SK-N-SH (cell line): ENCODE measurements at regions not wholly inside any gene's neighbourhood (a gene's known extent, or its start where the extent isn't known, plus 50 kb on each side); places are given as distances from the start of the nearest gene placed in this dataset.

Experiments
- CTCF ChIA-PET: fragments of 300-600, 350-600 bp; formaldehyde crosslinking; extraction: SDS; loops from one replicate; lab custom pipeline; 2021; lab: Yijun Ruan, JAX
- POLR2A ChIA-PET: fragments of 350-600 bp; sonication (Branson Sonifier 250); formaldehyde crosslinking; extraction: SDS; loops from one replicate; lab custom pipeline; 2020; ENCODE audit warnings: antibody characterized with exemption, inconsistent platforms; lab: Yijun Ruan, JAX
- DNase-seq: peaks from one replicate; pipeline ENCODE4 v3.0.0; 2012
- H2AFZ ChIP-seq: fragments of 200-600 bp; sonication (generic); 2 replicates; pipeline ENCODE4 v1.8.1; 2016; ENCODE audit warnings: antibody characterized with exemption, mild to moderate bottlenecking, low read depth
- H3F3A ChIP-seq: fragments of 200-600 bp; sonication (generic); replicated peaks from 2 replicates; pipeline ENCODE3; 2016; ENCODE audit warnings: antibody characterized with exemption, mild to moderate bottlenecking; ENCODE audit not compliant: insufficient read depth
- H3K27ac ChIP-seq, 2 experiments: fragments of 200-500 bp in 1 of 2; fragments of 200-600 bp in 1 of 2; sonication (Bioruptor generic) in 1 of 2; sonication (generic), shearing (Covaris generic) in 1 of 2; 2 replicates each; pipeline versions ENCODE4 v1.5.1 to v1.6.1; 2014 to 2016; ENCODE audit warnings: low read depth in 2 of 2, inconsistent platforms in 1 of 2, low read length in 1 of 2, mild to moderate bottlenecking in 1 of 2, mixed read lengths in 1 of 2
- H3K27me3 ChIP-seq: fragments of 200-600 bp; sonication (generic), shearing (Covaris generic); 2 replicates; pipeline ENCODE4 v1.6.1; 2016; ENCODE audit warnings: mixed run types; ENCODE audit not compliant: insufficient read depth
- H3K36me3 ChIP-seq, 2 experiments: fragments of 200-500 bp in 1 of 2; fragments of 200-600 bp in 1 of 2; sonication (Bioruptor generic) in 1 of 2; sonication (generic) in 1 of 2; replicated peaks in 1 of 2; 2 replicates each; pipeline versions ENCODE3 to v1.5.1; 2014 to 2016; ENCODE audit warnings: low read length in 1 of 2, mild to moderate bottlenecking in 1 of 2; ENCODE audit not compliant: insufficient read depth in 2 of 2, control insufficient read depth in 1 of 2
- H3K4me1 ChIP-seq, 2 experiments: fragments of 200-500 bp in 1 of 2; fragments of 200-600 bp in 1 of 2; sonication (Bioruptor generic) in 1 of 2; sonication (generic), shearing (Covaris generic) in 1 of 2; 2 replicates each; pipeline versions ENCODE4 v1.5.1 to v1.6.1; 2014 to 2016; ENCODE audit warnings: low read depth in 1 of 2, low read length in 1 of 2, mixed run types in 1 of 2; ENCODE audit not compliant: insufficient read depth in 2 of 2, control insufficient read depth in 1 of 2
- H3K4me2 ChIP-seq: fragments of 200-600 bp; sonication (generic), shearing (Covaris generic); 2 replicates; pipeline ENCODE4 v1.6.1; 2017; ENCODE audit warnings: mixed run types
- H3K4me3 ChIP-seq, 2 experiments: fragments of 200-500 bp in 1 of 2; fragments of 200-600 bp in 1 of 2; sonication (Bioruptor generic) in 1 of 2; sonication (generic), shearing (Covaris generic) in 1 of 2; 2 replicates each; pipeline versions ENCODE4 v1.5.1 to v1.8.1; 2014 to 2016; ENCODE audit warnings: low read depth in 2 of 2, inconsistent platforms in 1 of 2, low read length in 1 of 2, mild to moderate bottlenecking in 1 of 2, mixed read lengths in 1 of 2, moderate library complexity in 1 of 2
- H3K79me2 ChIP-seq: fragments of 200-600 bp; sonication (generic); 2 replicates; pipeline ENCODE4 v1.8.1; 2017; ENCODE audit warnings: mild to moderate bottlenecking; ENCODE audit not compliant: insufficient read depth
- H3K9ac ChIP-seq: fragments of 200-600 bp; sonication (generic); 2 replicates; pipeline ENCODE4 v1.6.1; 2017; ENCODE audit warnings: mixed run types
- H3K9me2 ChIP-seq: fragments of 200-600 bp; sonication (generic); 2 replicates; pipeline ENCODE4 v1.6.1; 2017; ENCODE audit warnings: mixed run types
- H3K9me3 ChIP-seq: fragments of 200-600 bp; sonication (generic); 2 replicates; pipeline ENCODE4 v1.6.1; 2017; ENCODE audit warnings: mixed run types, mild to moderate bottlenecking, moderate library complexity
- H4K20me1 ChIP-seq: fragments of 200-600 bp; sonication (generic); 2 replicates; pipeline ENCODE4 v1.6.1; 2017; ENCODE audit warnings: mild to moderate bottlenecking, mixed run types; ENCODE audit not compliant: insufficient read depth
- EP300 ChIP-seq, 2 experiments: IDR thresholded peaks; 2 replicates each; pipeline versions ENCODE4 v1.4.0 to v1.6.1; 2012; ENCODE audit warnings: borderline replicate concordance in 1 of 2, low read depth in 1 of 2, low read length in 1 of 2
- EZH2phosphoT487 ChIP-seq: fragments of 200-600 bp; sonication (generic); IDR thresholded peaks from 2 replicates; pipeline ENCODE4 v1.6.1; 2017; ENCODE audit warnings: low read depth, mixed run types, mild to moderate bottlenecking, antibody characterized with exemption, moderate library complexity, borderline replicate concordance
- FOSL2 ChIP-seq: IDR thresholded peaks from 2 replicates; pipeline ENCODE4 v1.4.0; 2012; ENCODE audit warnings: low read depth, mild to moderate bottlenecking, moderate library complexity, borderline replicate concordance
- FOXJ3 ChIP-seq: sonication (generic); formaldehyde crosslinking; IDR thresholded peaks from 2 replicates; pipeline ENCODE4 v1.5.1; 2020; ENCODE audit warnings: mild to moderate bottlenecking, missing genetic modification reagents
- GATA2 ChIP-seq: sonication (generic); formaldehyde crosslinking; IDR thresholded peaks from 2 replicates; pipeline ENCODE4 v1.5.0; 2020; ENCODE audit warnings: mild to moderate bottlenecking, missing genetic modification reagents
- MXI1 ChIP-seq: IDR thresholded peaks from 2 replicates; pipeline ENCODE4 v1.6.1; 2012; ENCODE audit warnings: mild to moderate bottlenecking, low read depth, low read length, improper control_type of control experiment
- NRF1 ChIP-seq: IDR thresholded peaks from 2 replicates; pipeline ENCODE4 v1.6.1; 2012; ENCODE audit warnings: low read depth, mild to moderate bottlenecking, low read length
- RFX5 ChIP-seq: IDR thresholded peaks from 2 replicates; pipeline ENCODE4 v1.6.1; 2012; ENCODE audit warnings: mild to moderate bottlenecking, improper control_type of control experiment, low read length
- SIN3A ChIP-seq: IDR thresholded peaks from 2 replicates; pipeline ENCODE4 v1.6.1; 2012; ENCODE audit warnings: low read depth, mild to moderate bottlenecking, low read length, moderate library complexity, borderline replicate concordance
- SMC3 ChIP-seq: IDR thresholded peaks from 2 replicates; pipeline ENCODE4 v1.6.1; 2012; ENCODE audit warnings: low read depth, low read length, improper control_type of control experiment
- TCF12 ChIP-seq: IDR thresholded peaks from 2 replicates; pipeline ENCODE4 v1.4.0; 2012
- TEAD4 ChIP-seq: IDR thresholded peaks from 2 replicates; pipeline ENCODE4 v1.4.0; 2012; ENCODE audit warnings: mild to moderate bottlenecking, borderline replicate concordance; ENCODE audit not compliant: insufficient read depth
- YY1 ChIP-seq: IDR thresholded peaks from 2 replicates; pipeline ENCODE4 v1.4.0; 2012; ENCODE audit warnings: low read depth, mild to moderate bottlenecking
- WGBS: methylation state at CpG from one replicate; pipeline ENCODE4 v1.1.6; 2017; ENCODE audit warnings: low lambda C conversion rate; 5-methylcytosine and 5-hydroxymethylcytosine counted together
- TF ChIP-seq, protein P1 (sequence below): IDR thresholded peaks from 2 replicates; pipeline ENCODE4 v1.6.1; 2012; ENCODE audit warnings: mild to moderate bottlenecking, low read depth, low read length, moderate library complexity
- TF ChIP-seq, protein P2 (sequence below): IDR thresholded peaks from 2 replicates; pipeline ENCODE4 v1.4.0; 2012; ENCODE audit warnings: low read depth, borderline replicate concordance
- TF ChIP-seq, protein P3 (sequence below): fragments of 200-600 bp; sonication (generic); IDR thresholded peaks from 2 replicates; pipeline ENCODE4 v1.6.1; 2017; ENCODE audit warnings: antibody characterized with exemption, mild to moderate bottlenecking, moderate library complexity

DNA sequence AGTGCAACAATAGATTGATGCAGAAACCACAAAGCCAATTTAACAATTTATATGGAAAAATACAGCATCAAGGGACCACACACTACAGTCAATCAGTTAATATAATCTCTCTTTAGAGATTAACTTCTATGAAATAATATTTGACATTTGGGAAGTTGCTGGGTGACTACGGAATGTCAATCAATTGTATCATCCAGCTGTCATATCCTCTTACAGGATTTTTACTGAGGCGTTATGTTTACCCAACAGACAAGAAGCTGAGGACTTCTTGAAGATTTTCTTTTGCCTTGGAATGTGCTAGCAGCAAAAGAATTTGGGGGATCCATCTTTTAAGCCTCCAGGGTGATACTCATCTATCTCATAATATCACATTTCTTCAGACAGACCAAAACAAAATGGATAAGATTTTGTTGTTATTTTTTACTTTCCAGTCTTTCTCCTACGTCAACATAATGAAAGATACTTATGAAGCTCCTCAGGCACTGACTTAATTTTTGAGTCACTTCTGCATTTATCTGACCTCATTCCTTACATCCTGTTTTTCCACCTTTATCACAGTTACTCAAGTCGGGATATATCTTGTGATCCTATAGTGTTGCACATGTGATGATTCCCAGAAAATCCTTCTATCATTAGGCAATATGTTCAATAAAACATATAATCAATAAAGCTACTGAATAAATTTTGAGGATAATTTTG, 227.2 kb upstream of the SPHKAP start:
- Histone ChIP-seq H3K27ac (no peak overlapping the region), H3K4me3 (no peak overlapping the region), H3K4me1 (no peaks in the 10 kb centered on the region), H2AFZ (no peak overlapping the region), H4K20me1 (no peaks in the 10 kb centered on the region), H3K79me2 (no peaks in the 10 kb centered on the region), H3K9ac (no peak overlapping the region), H3K9me3 (no peaks in the 10 kb centered on the region), H3K36me3 (no peaks in the 10 kb centered on the region), H3K9me2 (no peaks in the 10 kb centered on the region), H3F3A (no peaks in the 10 kb centered on the region), H3K4me2 (no peak overlapping the region)
- POLR2A ChIA-PET, result no interaction called here
- 9% methylated on average over 4 of the region's 4 CpGs for WGBS
- CTCF ChIA-PET, result no interaction called here
- no peak for DNase-seq
- TF ChIP-seq RFX5 (no peak), FOSL2 (no peak), EZH2phosphoT487 (no peak), EP300 (IDR thresholded peaks at IDR 0.05; ENCODE audit: borderline replicate concordance in 1 of 2, low read depth in 1 of 2, low read length in 1 of 2) (no peak)
- TF ChIP-seq, protein P1, sequence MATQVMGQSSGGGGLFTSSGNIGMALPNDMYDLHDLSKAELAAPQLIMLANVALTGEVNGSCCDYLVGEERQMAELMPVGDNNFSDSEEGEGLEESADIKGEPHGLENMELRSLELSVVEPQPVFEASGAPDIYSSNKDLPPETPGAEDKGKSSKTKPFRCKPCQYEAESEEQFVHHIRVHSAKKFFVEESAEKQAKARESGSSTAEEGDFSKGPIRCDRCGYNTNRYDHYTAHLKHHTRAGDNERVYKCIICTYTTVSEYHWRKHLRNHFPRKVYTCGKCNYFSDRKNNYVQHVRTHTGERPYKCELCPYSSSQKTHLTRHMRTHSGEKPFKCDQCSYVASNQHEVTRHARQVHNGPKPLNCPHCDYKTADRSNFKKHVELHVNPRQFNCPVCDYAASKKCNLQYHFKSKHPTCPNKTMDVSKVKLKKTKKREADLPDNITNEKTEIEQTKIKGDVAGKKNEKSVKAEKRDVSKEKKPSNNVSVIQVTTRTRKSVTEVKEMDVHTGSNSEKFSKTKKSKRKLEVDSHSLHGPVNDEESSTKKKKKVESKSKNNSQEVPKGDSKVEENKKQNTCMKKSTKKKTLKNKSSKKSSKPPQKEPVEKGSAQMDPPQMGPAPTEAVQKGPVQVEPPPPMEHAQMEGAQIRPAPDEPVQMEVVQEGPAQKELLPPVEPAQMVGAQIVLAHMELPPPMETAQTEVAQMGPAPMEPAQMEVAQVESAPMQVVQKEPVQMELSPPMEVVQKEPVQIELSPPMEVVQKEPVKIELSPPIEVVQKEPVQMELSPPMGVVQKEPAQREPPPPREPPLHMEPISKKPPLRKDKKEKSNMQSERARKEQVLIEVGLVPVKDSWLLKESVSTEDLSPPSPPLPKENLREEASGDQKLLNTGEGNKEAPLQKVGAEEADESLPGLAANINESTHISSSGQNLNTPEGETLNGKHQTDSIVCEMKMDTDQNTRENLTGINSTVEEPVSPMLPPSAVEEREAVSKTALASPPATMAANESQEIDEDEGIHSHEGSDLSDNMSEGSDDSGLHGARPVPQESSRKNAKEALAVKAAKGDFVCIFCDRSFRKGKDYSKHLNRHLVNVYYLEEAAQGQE, result no peak
- TF ChIP-seq, all 33 proteins: peak for 0
- H3K27me3 ChIP-seq, result no peaks in the 10 kb centered on the region

DNA sequence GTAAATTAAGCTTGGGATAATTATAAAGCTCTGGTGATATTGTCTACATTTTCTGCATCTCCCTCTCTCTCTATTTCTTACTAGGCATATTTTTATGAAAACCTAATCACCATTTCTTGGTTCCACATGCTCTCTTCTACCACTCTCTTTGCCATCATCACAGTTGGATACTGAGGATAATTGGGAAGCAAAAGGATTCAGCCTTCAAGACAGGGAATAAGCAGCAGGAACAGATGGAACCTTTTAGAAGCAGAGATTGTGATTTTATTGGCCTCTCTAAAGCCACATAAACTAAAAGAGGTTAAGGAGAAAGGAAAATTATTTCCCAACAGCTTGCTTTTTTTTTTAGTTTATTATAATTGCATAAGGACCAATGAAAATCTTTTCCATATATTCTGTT, 226.3 kb upstream of the SPHKAP start:
- Histone ChIP-seq H3K4me3 (no peak overlapping the region), H3K4me1 (no peaks in the 10 kb centered on the region), H3K9ac (no peak overlapping the region), H2AFZ (no peak overlapping the region), H4K20me1 (no peaks in the 10 kb centered on the region), H3K36me3 (no peaks in the 10 kb centered on the region), H3K9me3 (no peaks in the 10 kb centered on the region), H3K4me2 (no peak overlapping the region), H3K79me2 (no peaks in the 10 kb centered on the region), H3F3A (no peaks in the 10 kb centered on the region), H3K27me3 (no peaks in the 10 kb centered on the region), H3K9me2 (no peaks in the 10 kb centered on the region), H3K27ac (no peak overlapping the region)
- TF ChIP-seq MXI1 (no peak), SMC3 (no peak), YY1 (no peak), TCF12 (no peak), FOXJ3 (no peak), FOSL2 (no peak), SIN3A (no peak), EZH2phosphoT487 (no peak), NRF1 (no peak), TEAD4 (no peak), GATA2 (no peak)
- TF ChIP-seq, protein P2, sequence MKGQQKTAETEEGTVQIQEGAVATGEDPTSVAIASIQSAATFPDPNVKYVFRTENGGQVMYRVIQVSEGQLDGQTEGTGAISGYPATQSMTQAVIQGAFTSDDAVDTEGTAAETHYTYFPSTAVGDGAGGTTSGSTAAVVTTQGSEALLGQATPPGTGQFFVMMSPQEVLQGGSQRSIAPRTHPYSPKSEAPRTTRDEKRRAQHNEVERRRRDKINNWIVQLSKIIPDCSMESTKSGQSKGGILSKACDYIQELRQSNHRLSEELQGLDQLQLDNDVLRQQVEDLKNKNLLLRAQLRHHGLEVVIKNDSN, result no peak
- TF ChIP-seq, protein P1, result no peak
- TF ChIP-seq, protein P3, sequence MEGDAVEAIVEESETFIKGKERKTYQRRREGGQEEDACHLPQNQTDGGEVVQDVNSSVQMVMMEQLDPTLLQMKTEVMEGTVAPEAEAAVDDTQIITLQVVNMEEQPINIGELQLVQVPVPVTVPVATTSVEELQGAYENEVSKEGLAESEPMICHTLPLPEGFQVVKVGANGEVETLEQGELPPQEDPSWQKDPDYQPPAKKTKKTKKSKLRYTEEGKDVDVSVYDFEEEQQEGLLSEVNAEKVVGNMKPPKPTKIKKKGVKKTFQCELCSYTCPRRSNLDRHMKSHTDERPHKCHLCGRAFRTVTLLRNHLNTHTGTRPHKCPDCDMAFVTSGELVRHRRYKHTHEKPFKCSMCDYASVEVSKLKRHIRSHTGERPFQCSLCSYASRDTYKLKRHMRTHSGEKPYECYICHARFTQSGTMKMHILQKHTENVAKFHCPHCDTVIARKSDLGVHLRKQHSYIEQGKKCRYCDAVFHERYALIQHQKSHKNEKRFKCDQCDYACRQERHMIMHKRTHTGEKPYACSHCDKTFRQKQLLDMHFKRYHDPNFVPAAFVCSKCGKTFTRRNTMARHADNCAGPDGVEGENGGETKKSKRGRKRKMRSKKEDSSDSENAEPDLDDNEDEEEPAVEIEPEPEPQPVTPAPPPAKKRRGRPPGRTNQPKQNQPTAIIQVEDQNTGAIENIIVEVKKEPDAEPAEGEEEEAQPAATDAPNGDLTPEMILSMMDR, result no peak
- no peak for DNase-seq
- ChIA-PET CTCF (no interaction called here), POLR2A (no interaction called here)
